GF-D8 (cell line): ENCODE measurements at regions not wholly inside any gene's neighbourhood (a gene's known extent, or its start where the extent isn't known, plus 50 kb on each side); places are given as distances from the start of the nearest gene placed in this dataset.
A peak's percentile ranks its signal among the peaks of the same experiment; 100 is the strongest.
"Not testable (repeated sequence)": the region's sequence is repeated elsewhere in the genome, so short reads cannot be mapped to it uniquely, and the experiment has no call there.

Experiments used
- DNase-seq: peaks from one replicate; lab custom pipeline; 2025; lab: John Stamatoyannopoulos, UW

GRCh38 chr13:28573595-28574373, 78.9 kb upstream of the FLT1 start:
- no peak for DNase-seq

DNA sequence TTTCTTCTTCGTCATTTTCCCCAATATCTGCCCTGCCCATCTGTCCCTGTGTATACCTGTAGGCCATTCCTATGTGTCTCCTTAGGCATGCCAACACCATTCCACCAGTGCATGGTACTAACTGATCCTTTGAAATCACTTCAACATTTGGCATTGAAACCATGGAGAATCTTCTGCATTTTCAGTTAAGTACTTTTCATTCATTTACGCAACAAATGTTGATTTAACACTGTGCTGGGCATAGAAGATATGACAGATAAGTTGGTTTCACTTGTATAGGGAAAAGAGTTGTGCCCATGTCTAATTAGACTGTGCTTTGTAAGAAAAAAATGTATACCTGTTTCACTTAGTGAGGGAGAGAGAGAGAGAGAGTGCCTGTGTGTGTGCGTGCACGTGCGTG, 77.9 kb upstream of the FLT1 start:
- no peak for DNase-seq

- DNase-seq, result not testable (repeated sequence)
Measured at GRCh38 chr13:28570356-28570755, 75.4 kb upstream of the FLT1 start.

DNA sequence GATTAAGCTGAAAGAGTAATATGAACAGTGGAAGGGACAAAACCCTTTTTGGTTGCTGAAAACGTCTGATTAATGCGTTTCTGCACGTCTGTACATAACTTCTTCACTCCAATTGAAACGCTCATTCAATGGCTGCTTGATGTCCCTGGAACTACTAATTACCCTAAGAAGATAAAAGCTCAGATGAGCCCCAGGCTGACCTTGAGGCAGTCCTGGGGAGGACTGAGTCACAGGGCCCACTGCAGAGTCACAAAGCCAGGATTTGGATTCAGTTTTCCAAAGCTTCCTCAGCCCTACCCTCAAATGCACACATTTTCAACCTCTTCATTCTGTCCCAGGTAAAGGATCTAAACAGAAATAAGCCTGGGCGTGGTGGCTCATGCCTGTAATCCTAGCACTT, 75.0 kb upstream of the FLT1 start:
- DNase-seq, result no peak

DNA sequence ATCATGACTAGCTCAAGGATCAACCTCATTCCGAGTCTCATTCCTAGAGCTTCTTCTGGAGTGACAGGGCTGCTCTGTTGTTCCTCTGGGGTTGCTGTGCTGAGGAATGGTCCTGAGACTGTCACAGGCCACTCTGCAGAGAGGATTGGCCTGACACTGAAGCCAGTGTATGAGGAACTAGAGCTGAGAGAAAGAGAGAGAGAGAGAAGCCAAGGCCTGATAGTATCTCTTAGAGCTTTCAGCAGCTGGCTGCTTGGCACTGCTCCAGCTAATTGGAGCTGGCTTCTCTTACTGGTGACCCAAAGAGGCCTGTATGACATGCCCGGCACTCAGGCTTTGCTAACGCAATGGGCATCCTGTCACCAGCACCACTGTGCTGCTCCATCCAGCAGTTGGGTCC, 73.4 kb upstream of the FLT1 start:
- peak; percentile 54 for DNase-seq

DNA sequence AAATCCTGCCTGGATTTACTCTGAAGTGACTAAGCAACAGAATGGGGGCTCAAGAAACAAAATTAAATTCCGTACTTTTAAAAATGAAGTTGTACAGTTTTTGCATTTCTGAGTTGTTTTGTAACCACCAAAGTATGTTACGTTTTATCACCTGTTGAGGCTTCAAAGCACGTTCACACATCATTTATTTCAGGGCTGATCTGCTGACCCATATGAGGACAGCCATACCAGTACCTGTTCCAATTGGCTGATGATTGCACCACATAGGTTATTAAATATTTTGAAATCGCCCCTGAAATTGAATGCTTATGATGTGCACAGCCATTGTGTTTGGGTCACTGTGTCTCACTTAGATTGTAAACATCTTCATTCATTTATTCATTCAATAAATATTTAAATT, 72.0 kb upstream of the FLT1 start:
- no peak for DNase-seq

DNA sequence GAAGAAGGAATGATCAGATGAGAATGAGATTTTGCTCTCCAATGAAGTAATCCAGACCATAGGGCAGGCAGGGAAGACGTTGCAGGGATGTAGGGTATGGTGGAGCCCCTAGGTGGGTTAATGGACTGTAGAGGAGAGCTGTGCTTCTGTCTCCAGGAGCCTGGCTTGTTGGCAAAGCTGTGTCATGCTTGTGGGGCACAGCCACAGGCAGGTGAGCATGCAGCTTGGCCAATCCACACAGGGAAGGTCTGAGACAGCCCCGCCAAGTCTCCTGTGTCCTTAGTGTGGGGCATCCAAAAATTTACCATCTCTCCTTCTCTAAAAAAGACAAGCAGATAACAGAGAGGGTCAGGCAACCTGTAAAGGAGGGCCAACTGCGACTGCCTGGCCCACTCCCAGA, 71.4 kb upstream of the FLT1 start:
- no peak for DNase-seq

DNA sequence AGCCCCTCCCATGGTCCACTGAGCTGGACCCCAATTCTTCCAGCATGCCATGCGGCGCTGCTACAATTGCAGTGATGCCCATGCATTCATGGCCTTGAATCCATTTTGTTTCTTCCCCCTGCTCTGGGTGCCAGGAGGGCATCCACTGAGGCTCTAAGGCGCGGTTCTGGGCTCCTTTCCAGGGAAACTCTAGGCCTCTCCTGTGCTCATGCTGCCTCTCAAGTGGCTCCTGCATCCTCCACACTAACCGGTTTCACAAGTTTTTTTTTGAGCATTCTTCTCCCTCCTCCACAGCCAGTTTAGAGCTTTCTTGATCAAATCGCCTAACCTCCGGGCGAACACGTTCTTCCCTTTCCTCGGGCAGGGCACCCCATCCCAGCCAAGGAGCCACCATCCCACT, 69.1 kb upstream of the FLT1 start:
- DNase-seq, result no peak

DNA sequence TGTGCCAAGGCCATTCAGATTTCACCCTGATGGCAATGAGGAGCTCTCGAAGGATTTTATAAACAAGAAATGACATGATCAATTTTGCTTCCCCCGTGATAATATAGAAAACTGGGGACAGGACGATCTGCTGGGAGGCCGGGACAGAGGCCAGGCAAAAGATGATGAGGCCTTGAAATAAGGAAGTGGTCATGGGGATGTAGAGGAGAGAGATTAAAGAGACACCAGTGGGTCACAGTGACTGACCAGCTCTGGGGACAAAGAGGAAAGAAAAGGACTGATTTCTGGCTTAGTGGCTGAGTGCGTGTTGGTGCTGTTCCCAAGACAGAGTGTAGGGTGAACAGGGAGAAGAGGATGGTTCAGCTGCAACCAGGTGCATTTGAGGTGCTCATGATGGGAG, 68.7 kb upstream of the FLT1 start:
- DNase-seq, result no peak

- no peak for DNase-seq
Measured at GRCh38 chr13:28560612-28561011, 65.7 kb upstream of the FLT1 start.

GRCh38 chr13:28559636-28560259, 64.8 kb upstream of the FLT1 start:
- DNase-seq, result no peak

DNA sequence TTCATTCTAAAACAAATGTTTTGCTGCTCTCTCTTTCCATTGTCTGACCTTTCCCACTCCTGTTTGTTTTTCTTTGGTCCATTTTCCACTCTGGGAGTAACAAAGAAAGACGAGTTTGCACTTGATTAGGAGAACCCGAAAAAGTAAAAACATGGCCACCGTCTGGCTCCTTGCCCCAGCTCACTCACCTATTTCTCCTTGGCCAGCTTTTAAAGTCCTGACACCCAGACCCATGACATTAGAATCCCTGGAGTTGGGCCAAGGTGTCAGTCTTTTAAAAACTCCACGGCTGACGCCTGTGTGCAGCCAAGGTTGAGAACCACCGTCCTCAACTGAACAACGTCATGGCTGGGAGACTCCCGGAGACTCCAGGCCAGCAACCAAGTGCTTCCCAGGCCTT, 63.6 kb upstream of the FLT1 start:
- no peak for DNase-seq

GRCh38 chr13:28557725-28558520, 63.0 kb upstream of the FLT1 start:
- DNase-seq, result no peak

DNA sequence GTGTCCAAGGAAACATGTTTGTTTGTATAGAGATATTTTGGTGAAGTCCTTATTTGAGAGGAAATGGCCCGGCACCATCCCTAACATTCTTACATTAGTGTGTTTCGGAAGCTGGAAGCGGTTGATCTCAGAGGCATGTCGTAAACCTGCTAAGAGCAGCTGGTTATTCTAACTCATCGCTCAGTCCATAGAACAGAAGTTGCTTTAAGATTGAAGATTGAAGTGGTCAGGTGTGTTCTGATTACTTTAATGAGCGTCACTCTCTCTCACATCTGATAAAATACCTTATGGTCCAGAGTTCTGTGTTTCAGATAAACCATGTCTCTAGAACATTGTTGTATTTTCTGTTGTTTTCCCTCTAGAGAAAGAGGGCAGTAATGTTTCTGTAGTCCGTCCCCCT, 60.2 kb upstream of the FLT1 start:
- DNase-seq, result no peak

GRCh38 chr13:28553971-28554370, 59.0 kb upstream of the FLT1 start:
- no peak for DNase-seq

- DNase-seq, result no peak
Measured at GRCh38 chr13:28552288-28552687, 57.4 kb upstream of the FLT1 start.

DNA sequence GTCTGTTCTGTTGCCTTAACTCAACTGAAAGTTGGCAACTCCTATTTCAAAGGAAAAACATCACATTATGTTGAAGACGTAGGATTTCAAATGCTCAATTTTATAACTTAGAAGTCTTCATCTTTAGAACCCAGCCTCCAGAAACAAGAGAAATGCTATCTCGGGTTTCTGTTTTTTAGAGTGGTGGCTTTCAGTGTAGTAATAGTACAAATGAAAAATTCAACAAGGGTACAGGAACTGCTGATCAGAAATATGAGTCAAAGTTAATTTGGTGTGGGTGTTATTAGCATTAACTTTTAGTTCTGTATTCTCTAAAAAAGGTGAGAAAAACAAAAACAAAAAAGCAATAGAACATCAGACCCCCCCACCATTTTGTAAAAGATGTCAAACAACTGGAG, 56.6 kb upstream of the FLT1 start:
- no peak for DNase-seq

GRCh38 chr13:28550721-28551497, 56.0 kb upstream of the FLT1 start:
- no peak for DNase-seq

DNA sequence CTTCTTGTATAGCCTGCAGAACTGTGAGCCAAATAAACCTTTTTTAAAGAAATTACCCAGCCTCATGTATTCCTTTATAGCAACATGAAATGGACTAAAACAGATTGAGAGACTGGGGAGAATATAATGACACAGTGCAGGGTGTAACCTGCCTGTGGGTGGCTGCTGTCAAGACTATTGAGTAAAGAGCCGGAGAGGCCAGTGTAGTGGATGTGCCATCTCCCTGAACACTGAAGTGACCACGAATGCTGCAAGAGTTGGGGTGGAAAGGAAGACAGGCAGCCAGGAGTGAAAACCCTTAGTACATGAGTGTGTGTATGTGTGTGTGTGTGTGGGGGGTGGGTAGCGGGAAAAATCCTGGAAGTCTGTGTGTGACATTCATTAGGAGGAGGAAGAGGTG, 55.2 kb upstream of the FLT1 start:
- DNase-seq, result no peak

DNA sequence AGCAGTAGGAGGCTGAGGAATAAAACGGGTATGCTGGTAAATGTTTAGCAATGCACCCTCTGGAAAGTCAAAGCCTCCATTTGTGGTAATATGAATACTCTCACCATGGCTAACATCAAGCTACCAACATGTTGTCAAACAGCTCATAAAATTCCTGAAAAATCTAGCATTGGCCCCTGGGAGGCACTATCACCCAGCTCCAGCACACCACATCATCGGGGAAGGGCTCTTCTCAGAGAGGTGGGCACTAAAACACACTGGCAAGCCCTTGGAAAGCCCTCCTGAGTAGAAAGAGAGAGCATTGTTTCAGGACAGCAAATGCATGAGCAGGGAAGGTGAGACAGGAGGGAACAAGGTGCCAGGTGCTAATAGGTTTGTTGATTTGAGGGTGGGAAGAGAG, 53.9 kb upstream of the FLT1 start:
- DNase-seq, result no peak

DNA sequence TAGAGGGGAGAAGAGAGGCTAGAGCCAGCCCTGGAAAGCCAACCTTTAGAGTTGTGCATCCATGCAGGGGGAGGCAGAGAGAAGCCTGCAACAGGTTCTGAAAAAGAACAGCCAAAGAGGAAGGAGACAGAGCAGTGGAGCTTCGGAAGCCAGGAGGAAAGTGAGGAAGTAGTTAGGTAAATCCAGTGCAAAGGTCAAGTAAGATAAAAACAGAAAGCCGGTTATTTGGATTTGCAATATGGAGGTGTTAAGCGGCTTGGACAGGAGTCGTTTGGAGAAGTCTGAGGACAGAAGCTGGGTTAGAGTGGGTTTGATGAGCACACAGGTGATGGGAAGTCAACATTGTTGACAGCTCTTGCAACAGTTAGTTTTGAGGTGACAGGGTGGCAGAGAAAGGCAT, 53.5 kb upstream of the FLT1 start:
- no peak for DNase-seq

- no peak for DNase-seq
Measured at GRCh38 chr13:28545583-28546333, 50.8 kb upstream of the FLT1 start.
